ENCODE measurements at regions not wholly inside any gene's neighbourhood (a gene's known extent, or its start where the extent isn't known, plus 50 kb on each side); places are given as distances from the start of the nearest gene placed in this dataset.

GRCh38 chr2:15718944-15719323, 127.3 kb downstream of the DDX1 start:
- DNase-seq (ENCODE audit: low read depth), result no peak

GRCh38 chr2:15719566-15720313, 128.1 kb downstream of the DDX1 start:
- DNase-seq (ENCODE audit: low read depth), result no peak

GRCh38 chr2:15720561-15721307, 129.1 kb downstream of the DDX1 start:
- DNase-seq (ENCODE audit: low read depth), result no peak

GRCh38 chr2:15721411-15722067, 129.9 kb downstream of the DDX1 start:
- DNase-seq (ENCODE audit: low read depth), result no peak

GRCh38 chr2:15722980-15723379, 131.3 kb downstream of the DDX1 start:
- DNase-seq (ENCODE audit: low read depth), result no peak

GRCh38 chr2:15724235-15724634, 132.6 kb downstream of the DDX1 start:
- DNase-seq (ENCODE audit: low read depth), result no peak

GRCh38 chr2:15725101-15725781, 133.6 kb downstream of the DDX1 start:
- no peak for DNase-seq (ENCODE audit: low read depth)

GRCh38 chr2:15725782-15726112, 134.1 kb downstream of the DDX1 start:
- no peak for DNase-seq (ENCODE audit: low read depth)

GRCh38 chr2:15726321-15727057, 134.8 kb downstream of the DDX1 start:
- DNase-seq (ENCODE audit: low read depth), result no peak

GRCh38 chr2:15727396-15728244, 136.0 kb downstream of the DDX1 start:
- DNase-seq (ENCODE audit: low read depth), result no peak

GRCh38 chr2:15728245-15728938, 136.7 kb downstream of the DDX1 start:
- DNase-seq (ENCODE audit: low read depth), result no peak

- no peak for DNase-seq (ENCODE audit: low read depth)
Measured at GRCh38 chr2:15729001-15729400, 137.3 kb downstream of the DDX1 start.

- DNase-seq (ENCODE audit: low read depth), result no peak
Measured at GRCh38 chr2:15729709-15730544, 138.3 kb downstream of the DDX1 start.

- DNase-seq (ENCODE audit: low read depth), result peak; percentile 93
Measured at GRCh38 chr2:15730545-15731212, 139.0 kb downstream of the DDX1 start.

GRCh38 chr2:15731213-15731888, 139.7 kb downstream of the DDX1 start:
- DNase-seq (ENCODE audit: low read depth), result no peak

GRCh38 chr2:15731889-15732271, 140.2 kb downstream of the DDX1 start:
- DNase-seq (ENCODE audit: low read depth), result no peak

GRCh38 chr2:15732341-15733077, 140.8 kb downstream of the DDX1 start:
- DNase-seq (ENCODE audit: low read depth), result peak; percentile 33
